SHP77 treated with DMSO at 0.1 percent for 48 hours (cell line): ENCODE measurements at regions not wholly inside any gene's neighbourhood (a gene's known extent, or its start where the extent isn't known, plus 50 kb on each side); places are given as distances from the start of the nearest gene placed in this dataset.

ENCODE experiments used
- DNase-seq: peaks from one replicate; lab custom pipeline; 2025; lab: John Stamatoyannopoulos, UW

DNA sequence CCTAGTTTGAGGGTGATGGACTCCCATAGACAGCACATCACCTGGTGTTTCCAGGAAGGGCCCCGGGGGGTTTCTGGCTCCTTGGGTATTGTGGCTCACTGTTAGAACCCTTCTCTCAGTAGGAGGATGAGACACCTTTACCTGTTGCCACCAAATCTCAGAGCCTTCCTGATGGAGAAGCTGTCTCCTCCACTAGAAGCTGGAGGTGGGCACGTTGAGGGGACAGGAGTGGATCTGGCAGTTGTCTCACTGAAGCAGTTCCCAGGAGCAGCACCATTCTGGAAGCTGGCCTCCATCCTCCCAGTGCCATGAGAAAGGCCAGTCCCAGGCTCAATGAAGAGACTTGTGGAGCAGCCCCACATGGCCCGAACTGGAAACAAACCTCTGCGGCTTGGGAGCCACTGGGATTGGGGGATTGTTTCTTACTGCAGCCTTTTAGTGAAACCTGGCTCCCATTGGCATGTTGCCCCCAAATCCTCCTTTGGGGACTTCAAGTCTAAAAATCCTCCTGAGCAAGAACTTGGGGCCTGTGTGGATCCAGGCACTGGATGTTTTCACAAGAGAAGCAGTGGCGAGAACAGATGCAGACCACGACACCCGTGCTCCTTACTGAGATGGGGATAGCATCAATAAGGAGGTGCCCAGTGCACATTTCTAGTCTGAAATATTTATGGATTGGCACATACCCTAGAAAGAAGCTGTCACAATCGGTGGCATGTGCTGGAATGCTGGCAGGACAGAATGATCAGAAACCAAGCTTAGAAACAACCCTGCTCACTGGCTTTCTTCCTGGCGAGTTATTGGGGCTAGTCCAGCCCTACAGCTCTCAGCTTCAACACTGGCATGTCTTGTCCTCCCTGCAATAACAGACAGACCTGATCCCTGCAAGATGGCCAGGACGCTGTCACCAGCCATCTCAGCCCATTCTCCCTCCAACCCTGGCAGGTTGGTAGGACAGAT lies 223.7 kb upstream of the AJAP1 start:
- DNase-seq: no peak

DNA sequence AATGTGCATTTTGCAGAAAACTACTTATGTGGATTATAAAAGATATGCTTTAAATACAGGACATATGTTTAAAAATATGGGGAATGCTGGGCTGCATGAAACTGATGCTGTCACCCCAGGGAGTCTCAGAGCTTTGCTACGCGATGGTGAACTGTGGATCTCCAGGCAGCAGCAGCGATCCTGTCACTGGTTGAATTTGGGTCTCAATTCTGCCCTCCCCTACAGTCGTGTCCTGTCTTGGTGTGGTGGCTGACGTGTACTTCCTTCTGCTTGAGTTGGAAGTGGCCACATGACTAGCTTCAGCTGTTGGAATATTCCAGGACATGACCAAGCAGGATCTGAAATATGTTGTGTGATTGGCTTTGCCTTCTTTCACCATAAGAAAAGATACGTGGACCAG lies 222.9 kb upstream of the AJAP1 start:
- DNase-seq: no peak

DNA sequence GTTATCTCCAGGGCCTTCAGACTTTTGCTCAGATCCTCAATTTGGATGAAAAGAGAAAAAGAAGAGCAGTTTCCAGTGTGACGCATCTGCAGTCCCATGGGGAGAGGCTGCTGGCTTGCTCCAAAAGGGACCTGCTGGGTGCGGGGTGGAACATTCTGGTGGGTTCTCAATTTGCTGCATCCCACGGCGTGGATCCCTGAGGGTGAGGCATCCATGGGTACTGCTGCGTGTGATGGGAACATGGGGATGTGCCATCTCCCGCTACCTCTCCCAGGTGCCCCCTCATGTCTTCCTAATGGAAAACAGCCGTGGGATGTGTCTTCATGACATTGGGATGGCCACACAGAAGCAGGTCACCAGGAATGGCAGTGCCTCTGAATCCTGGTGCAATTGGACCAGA lies 221.3 kb upstream of the AJAP1 start:
- no peak for DNase-seq

DNA sequence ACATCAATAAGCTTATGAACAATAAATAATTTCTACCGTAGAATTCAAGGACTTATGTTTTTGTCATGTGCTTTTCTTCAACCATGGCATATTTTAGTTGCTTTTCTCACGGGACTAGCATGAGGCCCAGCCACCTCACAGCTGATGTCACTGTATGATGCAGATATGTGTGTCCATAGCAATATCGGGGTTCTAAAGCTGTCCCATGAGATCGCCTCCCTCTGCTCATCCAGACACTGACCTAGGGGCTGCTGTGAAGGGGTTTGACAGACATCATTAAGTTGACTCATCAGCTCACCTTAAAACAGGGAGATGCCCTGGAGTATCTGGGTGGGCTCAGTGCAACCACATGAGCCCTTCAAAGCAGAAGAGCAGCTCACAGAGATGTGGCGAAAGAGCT lies 210.3 kb upstream of the AJAP1 start:
- DNase-seq: no peak

DNA sequence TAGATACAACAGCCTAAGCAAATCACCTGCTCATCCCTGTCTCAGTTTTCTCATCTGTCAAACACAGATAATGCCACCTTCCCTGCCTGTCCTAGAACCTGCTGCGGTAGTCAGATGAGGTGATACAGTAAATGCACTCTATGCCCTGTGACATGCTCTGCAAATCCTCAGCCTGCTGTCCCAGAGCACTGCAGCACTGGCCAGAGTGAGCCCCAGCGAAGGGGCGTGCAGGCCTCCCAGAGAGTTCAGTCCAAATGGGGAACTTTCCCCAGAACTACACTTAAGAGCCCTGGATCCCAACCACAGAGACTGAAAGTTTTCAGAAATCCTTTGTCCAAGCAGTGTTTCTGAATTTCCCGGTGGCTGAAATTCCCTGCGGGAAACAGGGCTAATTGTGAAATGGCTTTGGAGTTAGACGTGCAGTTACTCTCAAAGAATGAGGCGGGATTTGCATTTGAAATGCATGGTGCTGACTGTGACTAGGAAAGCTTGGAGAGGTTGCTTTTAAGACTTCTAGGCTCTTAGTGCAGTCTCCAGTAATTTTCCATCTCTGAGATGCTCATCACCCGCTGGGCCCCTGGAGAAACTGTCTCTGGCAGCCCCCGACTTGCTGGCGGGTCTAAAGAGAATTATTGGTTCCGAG lies 206.5 kb upstream of the AJAP1 start:
- no peak for DNase-seq

DNA sequence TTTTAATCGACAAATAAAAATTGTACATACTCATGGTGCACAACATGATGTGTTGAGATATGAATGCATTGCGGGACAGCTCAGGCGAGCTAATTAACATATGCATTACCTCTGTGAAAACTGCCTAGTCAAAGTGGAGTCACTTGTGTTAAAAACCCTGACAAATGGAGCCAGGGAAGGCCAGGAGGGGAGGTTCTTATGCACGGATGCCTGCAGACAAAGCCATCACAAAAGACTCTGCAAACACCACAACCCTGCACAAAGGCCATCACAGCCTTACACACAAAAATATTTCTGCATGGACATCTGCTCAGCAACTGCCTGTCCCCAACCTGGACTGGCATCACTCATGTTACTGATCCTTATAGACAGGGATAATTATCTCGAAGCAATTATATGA lies 204.4 kb upstream of the AJAP1 start:
- no peak for DNase-seq

DNA sequence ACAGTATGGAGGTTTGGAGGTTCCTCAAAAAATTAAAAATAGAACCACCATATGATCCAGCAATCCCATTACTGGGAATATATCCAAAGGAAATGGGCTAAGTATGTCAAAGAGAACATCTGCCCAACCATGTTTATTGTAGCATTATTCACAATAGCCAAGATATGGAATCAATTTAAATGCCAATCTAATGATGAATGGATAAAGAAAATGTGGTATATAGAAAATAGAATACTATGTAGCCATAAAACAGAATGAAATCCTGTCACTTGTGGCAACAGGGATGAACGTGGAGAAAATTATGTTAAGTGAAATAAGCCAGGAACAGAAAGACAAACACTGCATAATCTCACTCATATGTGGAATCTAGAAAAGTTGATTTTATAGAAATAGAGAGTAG lies 201.7 kb upstream of the AJAP1 start:
- DNase-seq: no peak

DNA sequence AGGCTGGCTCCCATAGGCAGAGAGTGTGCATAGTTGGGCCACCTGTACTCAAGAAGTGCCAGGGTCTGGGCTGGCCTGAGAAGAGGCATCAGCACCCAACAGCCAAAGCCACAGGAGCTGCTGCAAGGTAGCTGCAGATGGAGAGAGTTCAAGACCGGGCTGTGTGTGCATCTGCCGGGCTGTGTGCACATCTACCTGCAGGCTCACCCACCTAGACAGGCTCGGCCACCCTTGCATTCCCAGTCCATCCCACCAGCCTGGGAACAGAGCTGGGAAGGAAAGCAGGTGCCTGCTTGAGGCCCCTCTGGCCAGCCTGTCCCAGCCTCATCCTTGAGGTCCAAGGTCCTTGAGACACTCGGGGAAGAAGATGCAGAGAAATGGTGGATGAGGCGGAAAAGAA lies 194.4 kb upstream of the AJAP1 start:
- DNase-seq: no peak

DNA sequence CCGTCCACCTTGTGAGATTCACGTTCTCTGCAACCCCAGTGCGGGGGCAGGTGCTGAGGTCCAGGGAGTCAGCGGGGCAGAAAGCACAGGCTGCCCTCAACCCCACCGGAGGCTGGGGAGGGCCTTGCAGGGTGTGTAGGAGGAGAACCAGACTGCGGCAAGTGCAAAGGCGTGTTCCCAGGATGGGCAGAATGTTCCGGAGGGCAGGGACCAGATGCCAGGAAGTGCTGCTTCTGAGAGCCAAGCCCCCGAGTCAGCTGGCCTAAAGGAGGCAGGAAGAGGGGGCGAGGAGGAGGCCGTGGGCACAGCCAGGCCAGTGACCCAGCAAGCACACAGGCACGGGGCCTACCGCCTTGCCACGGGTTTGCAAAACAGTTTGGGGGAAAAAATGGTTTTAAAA lies 193.8 kb upstream of the AJAP1 start:
- no peak for DNase-seq

DNA sequence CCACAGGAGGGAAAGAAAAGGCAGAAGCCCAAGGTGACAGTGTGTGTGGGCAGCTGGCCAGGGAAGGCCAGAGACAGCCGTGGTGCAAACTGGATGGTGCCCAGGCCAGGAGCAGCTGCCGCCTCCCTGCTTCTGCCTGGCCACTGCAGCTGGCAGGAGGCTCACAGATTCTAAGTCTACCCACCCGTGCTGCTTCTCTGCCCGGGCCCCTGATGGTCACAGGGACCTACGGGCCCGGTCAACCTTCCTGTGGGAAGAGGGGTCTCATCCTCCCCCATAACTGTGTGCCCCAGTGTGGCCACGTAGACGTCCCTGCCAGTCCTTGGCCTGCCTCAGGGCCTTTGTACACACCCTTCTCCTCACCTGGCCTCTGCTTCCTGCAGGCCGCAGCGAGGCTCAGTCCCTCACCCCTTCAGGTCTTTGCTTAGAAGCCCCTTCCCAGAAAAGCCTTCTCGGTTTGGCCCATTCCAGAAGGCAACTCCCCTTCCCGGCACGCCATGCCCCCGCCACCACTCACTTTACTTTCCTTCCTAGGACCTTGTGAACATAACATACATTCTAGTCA lies 192.6 kb upstream of the AJAP1 start:
- no peak for DNase-seq

DNA sequence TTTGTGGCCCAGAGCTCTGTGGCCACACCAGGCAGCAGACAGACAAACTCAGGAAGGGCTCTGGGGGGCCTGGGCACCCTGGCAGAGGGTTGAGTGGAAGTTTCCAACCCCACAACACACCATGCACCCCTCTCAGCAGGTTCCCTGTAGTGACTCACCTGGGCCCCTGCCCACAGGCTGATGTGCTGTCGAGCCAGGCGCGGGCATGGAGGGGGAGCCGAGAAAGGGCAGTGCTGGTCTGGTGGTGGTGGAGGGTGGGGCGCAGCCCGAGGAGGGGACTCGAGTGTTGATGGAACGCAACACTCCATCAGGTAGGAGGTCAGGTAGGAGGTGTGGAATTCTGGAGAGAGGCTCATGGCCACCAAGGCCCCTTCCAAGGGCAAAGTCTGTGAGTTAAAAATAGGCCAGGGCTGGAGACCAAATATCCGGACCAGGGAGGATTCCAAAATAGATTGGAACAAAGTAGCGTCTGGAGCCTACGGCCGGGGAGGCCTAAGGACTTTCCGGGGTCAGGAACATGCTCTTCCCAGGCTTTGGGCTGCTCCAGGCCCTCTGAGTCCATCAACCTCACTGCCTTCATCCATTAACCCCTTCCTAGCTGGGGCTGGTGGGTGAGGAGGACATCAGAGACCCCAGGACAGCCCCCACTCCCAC lies 191.5 kb upstream of the AJAP1 start:
- no peak for DNase-seq

DNA sequence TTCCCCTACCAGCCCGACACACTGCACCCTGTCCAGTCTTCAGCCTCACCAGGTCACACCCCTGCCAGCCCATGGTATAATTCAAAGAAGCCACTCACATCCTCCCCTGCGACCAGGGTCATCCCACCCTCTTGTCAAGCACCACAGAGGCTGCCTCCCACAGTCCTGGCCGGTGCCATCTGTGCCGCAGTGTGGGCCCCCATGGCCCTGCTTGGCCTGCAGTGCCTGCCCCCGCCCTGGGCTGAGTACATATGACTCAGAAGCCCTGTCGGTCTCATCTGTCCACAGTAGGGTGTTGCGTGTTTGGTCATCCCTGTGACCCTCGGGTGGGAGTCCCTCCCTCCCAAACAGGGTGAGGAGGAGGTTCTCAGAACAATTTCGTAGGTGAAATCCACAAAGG lies 190.8 kb upstream of the AJAP1 start:
- no peak for DNase-seq

DNA sequence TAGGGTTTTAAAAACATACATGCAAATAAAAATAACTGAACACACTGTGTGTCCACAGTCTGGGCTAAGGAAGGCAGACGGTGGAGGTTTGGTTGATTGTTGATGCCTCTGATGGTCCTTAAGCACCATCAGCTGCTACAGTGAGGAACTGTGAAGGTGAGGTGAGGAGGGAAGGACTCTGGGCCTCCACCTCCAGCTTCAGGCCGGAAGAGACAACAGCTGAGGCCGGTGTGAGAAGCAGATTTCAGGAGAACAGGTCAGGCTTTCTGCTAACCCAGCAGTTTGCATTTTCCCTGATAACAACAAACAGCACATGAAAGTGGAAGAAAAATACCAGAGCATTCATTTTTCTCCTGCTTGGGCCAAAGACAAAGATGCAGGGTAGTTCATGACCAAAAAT lies 189.9 kb upstream of the AJAP1 start:
- DNase-seq: no peak

DNA sequence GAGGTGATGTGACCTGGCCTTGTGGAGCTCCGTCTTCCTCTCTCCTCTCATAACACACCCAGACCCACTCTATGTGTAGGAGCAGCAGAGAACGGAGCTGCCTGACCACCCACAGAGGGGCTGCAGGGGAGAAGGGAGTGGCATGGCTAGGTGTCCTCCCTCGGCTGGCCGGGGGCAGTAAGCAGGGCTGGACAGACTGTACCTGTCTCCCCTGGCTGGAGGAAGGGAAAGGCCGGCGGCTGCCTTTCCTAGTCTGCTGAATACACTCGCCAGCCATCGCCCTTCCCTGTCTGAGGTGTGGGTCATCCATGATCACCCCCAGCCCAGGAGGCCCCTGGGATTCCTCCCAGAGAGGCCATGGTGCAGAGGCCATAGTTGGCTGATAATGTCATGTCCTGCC lies 187.2 kb upstream of the AJAP1 start:
- DNase-seq: no peak

DNA sequence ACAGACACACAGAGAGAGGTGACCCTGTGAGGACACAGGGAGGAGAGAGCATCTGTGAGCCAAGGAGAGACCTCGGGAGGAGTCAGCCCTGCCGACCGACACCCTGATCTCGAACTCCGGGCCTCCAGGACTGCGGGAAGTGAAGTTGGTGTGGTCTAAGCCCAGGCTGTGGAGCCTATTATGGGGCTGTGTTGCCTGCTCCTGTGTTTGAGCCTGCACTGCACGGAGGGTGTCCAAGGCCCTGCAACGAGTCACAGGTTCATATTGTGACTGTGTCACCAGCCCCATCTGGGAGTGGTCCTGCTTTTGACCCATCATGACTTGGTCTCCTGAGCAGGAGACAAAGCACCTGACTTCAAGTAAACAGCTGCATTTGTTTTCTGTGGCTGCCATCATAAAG lies 186.0 kb upstream of the AJAP1 start:
- DNase-seq: no peak

DNA sequence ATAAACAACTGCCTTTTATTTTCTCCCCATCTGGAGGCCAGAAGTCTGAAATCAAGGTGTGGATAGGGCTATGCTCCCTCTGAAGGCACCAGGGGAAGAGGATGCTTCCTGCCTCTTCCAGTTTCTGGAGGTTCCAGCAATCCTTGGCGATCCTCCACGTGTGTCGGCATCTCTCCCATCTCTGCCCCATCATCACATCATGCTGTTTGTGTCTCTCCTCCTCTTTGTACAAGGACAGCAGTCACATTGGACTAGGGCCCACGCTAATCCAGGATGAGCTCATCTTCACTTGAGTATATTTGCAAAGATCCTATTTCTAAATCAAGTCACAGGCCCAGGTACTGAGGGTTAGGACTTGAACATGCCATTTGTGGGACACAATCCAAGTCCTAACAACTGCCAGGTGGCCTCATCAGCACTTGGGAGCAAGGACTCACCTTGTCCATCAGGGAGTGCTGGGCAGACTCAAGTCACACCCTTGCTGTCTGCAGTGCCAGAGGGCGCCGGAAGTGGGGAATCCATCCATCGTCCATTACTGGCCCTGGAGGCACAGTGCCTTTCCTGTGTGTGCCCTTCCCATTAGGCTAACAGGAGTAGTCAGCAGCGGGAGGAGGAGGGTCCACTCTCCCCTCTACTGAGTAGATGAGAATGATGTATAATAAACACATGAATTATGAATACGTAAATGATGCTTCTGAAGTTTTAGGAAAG lies 185.4 kb upstream of the AJAP1 start:
- no peak for DNase-seq

DNA sequence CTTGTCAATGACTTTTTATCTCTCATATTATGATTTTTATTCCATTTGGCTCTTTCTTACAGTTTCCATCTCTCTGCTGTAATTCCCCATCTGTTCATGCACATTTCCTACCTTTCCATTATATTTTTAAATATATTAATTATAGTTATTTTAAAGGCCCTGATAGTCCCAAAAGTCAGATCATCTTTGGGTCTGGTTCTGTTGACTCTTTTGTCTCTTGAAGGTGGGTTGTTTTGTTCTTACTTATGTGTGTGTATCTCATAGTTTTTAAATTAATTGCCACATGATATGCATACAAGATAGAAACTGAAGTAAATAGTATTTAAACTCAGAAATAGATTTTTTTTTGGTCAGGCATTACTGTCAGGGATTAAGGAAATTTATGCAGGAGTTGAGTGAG lies 178.0 kb upstream of the AJAP1 start:
- no peak for DNase-seq

DNA sequence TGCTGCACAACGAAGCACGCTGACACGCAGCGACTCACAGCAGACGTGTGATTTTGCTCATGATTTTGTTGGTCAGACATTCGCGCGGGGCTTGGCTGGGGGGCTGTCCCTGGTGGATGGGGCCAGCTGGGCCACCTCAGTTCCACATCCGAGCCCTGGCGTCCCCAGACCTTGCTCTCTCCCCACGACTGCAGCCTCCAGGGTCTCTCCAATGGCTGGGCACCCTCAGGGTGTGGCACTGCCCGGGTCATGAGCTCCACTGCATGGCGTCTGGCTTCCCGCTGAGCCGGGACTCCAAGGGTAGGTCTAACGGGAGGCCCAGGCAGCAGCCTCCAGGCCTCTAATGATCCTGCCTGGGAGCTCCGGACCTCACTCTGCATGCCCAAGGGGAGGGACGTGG lies 173.0 kb upstream of the AJAP1 start:
- DNase-seq: no peak

DNA sequence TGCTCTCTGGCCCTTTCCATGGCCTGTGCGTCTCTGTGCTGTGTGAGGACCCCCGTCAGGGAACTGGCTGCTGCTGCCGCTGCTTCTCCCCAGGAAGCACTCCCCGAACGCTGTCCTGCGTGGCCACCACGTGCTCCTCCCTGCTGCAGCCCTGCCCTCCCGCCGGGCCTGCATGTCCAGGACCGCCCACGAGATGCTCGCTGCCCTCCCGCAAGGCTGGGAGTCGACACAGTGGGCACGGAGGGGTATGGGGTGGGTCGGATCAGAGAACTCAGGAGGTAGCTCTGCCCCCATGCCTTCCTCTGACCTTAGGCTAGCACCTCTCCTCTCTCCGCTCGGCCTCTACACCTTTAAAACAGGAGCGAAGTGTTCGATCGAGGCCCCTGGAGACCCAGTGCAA lies 171.9 kb upstream of the AJAP1 start:
- DNase-seq: no peak

DNA sequence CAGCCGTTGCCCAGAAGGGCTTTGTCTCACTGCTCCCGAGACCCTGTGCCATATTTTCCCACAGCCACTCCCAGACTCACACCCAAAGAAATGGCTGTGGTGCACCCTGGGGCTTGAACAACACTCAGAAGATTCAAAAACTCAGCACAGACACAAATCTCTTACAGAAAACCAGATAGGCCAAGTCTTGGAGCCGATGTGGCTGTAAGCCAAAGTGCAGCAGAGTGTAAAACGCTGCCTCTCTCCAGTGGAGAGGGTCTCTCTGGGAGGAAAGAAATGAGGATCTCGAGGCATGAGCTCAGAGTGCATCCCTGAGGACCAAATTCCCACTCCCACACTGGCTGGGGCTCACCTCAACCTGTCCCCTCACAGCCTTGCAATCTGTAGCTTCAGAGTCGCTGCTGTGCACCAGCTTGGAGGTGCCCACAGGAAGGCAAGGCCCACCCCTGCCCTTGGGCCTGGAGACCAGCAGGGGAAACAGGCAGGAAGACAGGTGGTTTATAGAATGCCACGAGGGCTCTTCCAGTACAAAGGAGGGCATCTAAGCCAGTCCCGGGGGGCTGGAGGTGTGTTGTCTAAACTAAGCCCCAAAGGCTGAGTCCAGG lies 171.3 kb upstream of the AJAP1 start:
- DNase-seq: no peak

DNA sequence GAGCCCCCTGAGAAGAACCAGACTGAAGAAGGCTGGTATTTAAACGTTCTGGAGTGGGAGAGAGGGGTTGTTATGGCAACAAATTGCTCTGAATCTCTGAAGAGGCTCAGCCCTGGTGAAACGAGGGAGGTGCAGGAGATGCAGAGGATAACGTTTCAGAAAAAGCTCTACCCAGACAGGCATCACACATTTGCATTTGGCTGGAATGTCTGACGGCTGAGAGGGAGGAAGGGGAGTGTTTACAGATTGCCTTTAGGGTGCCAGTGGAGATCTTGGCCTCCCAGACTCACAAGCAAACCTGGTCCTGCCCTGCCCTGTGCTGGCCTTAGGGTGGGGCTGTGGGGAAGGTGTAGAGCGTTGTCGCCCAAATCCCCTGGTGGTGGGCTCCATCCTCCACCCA lies 169.0 kb upstream of the AJAP1 start:
- DNase-seq: no peak

DNA sequence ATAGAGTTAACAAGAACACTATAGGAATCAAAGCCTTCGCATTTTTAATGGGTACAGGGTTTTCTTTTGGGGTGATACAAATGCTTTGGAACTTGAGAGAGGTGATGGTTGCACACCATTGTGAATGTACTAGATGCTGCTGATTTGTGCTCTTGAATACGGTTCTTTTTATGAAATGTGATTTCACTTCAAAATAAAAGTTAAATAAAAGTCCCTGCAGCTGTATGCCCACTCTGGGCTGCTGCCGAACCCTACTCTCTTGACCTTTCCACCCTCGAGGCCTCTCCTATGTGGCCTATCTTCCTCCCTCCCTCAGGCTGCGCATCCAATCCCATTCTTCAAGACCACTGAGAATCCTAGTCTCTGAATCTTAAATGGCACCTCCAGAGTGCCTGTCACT lies 168.5 kb upstream of the AJAP1 start:
- no peak for DNase-seq
